Left lung (tissue), 4 donors: ENCODE measurements at regions not wholly inside any gene's neighbourhood (a gene's known extent, or its start where the extent isn't known, plus 50 kb on each side); places are given as distances from the start of the nearest gene placed in this dataset.
A peak's percentile ranks its signal among the peaks of the same experiment; 100 is the strongest.

Experiments
- ATAC-seq: fragments of 200-7000 bp; cut with Tn5 transposase; one replicate; pipeline ENCODE4 v1.9.1; 2020; ENCODE audit warnings: moderate library complexity
- DNase-seq, 4 donors: peaks; one replicate each; pipeline ENCODE4 v3.0.0-alpha.2; 2013 to 2020
- H3K27ac ChIP-seq, 2 donors: fragments of 200-600 bp; sonication (generic) in 1 of 2; one replicate each; pipeline versions ENCODE4 v1.5.0 to v1.8.0; 2020 to 2021
- H3K27me3 ChIP-seq, 2 donors: fragments of 200-600 bp; sonication (generic) in 1 of 2; one replicate each; pipeline versions ENCODE4 v1.5.0 to v1.8.0; 2020 to 2021
- H3K36me3 ChIP-seq, 2 donors: fragments of 200-600 bp; sonication (generic) in 1 of 2; one replicate each; pipeline versions ENCODE4 v1.5.0 to v1.8.0; 2020 to 2021
- H3K4me1 ChIP-seq, 2 donors: fragments of 200-600 bp; one replicate each; pipeline ENCODE4 v1.8.0; 2021
- H3K4me3 ChIP-seq, 2 donors: fragments of 200-600 bp; sonication (generic) in 1 of 2; one replicate each; pipeline versions ENCODE4 v1.5.0 to v1.8.0; 2020 to 2021; ENCODE audit warnings: mild to moderate bottlenecking in 1 of 2
- H3K9me3 ChIP-seq, 2 donors: fragments of 200-600 bp; sonication (generic) in 1 of 2; one replicate each; pipeline versions ENCODE4 v1.5.0 to v1.8.0; 2020 to 2021
- CTCF ChIP-seq, 2 donors: fragments of 200-600 bp; sonication (generic) in 1 of 2; IDR thresholded peaks; one replicate each; pipeline versions ENCODE4 v1.5.0 to v1.8.0; 2021; ENCODE audit warnings: antibody characterized with exemption in 2 of 2
- intact Hi-C, 2 donors: fragments of 100-400 bp; cut with DNase I; formaldehyde crosslinking; loops; one replicate each; pipeline versions ENCODE4 v1.11.2 to v1.14.2; 2022
- donor health status: DM: no; HTN: yes; CAD: no.
- donor health status: DM: no; HTN: no; CAD: no.

- intact Hi-C loops = no loop called here
- Histone ChIP-seq H3K27ac (no peak overlapping the region), H3K36me3 (no peaks in the 10 kb centered on the region), H3K4me1 (no peaks in the 10 kb centered on the region), H3K4me3 (no peak overlapping the region), H3K27me3 (no peaks in the 10 kb centered on the region), H3K9me3 (peaks cover 0 to 3% of the 10 kb centered on the region in 2 donors)
- no peak for DNase-seq
- ATAC-seq = no peak
- no peak for TF ChIP-seq CTCF (IDR thresholded peaks at IDR 0.05)
Measured at GRCh38 chr14:85263916-85264675, 265.8 kb upstream of the FLRT2 start.

GRCh38 chr14:85273099-85273677, 256.8 kb upstream of the FLRT2 start:
- Histone ChIP-seq H3K27me3 (no peaks in the 10 kb centered on the region), H3K9me3 (no peaks in the 10 kb centered on the region), H3K36me3 (no peaks in the 10 kb centered on the region), H3K4me3 (no peak overlapping the region), H3K4me1 (no peaks in the 10 kb centered on the region), H3K27ac (no peak overlapping the region)
- peak in 1 of 4 donors; percentile 13 for DNase-seq
- no peak for ATAC-seq
- no peak for TF ChIP-seq CTCF (IDR thresholded peaks at IDR 0.05)
- intact Hi-C loops = no loop called here

- Histone ChIP-seq H3K4me3 (no peak overlapping the region), H3K36me3 (no peaks in the 10 kb centered on the region), H3K27ac (no peak overlapping the region), H3K27me3 (no peaks in the 10 kb centered on the region), H3K9me3 (no peaks in the 10 kb centered on the region), H3K4me1 (no peaks in the 10 kb centered on the region)
- ATAC-seq (no peak), DNase-seq (no peak)
- no peak for TF ChIP-seq CTCF (IDR thresholded peaks at IDR 0.05)
- intact Hi-C loops = no loop called here
Measured at GRCh38 chr14:85273952-85274351, 256.0 kb upstream of the FLRT2 start.

- no peaks in the 10 kb centered on the region for H3K4me1 ChIP-seq
- H3K9me3 ChIP-seq = no peaks in the 10 kb centered on the region
- intact Hi-C loops = no loop called here
- no peaks in the 10 kb centered on the region for H3K36me3 ChIP-seq
- ATAC-seq (no peak), DNase-seq (no peak)
- no peak overlapping the region for H3K27ac ChIP-seq
- no peaks in the 10 kb centered on the region for H3K27me3 ChIP-seq
- H3K4me3 ChIP-seq = no peak overlapping the region
- no peak for TF ChIP-seq CTCF (IDR thresholded peaks at IDR 0.05)
Measured at GRCh38 chr14:85276161-85276978, 253.6 kb upstream of the FLRT2 start.

GRCh38 chr14:85276979-85277228, 253.0 kb upstream of the FLRT2 start:
- no peaks in the 10 kb centered on the region for H3K27me3 ChIP-seq
- no peaks in the 10 kb centered on the region for H3K36me3 ChIP-seq
- intact Hi-C loops = no loop called here
- no peak for ATAC-seq
- TF ChIP-seq CTCF (IDR thresholded peaks at IDR 0.05) = no peak
- no peak overlapping the region for H3K27ac ChIP-seq
- H3K4me3 ChIP-seq = no peak overlapping the region
- H3K9me3 ChIP-seq = no peaks in the 10 kb centered on the region
- H3K4me1 ChIP-seq = no peaks in the 10 kb centered on the region
- DNase-seq = no peak
